ENCODE measurements at regions not wholly inside any gene's neighbourhood (a gene's known extent, or its start where the extent isn't known, plus 50 kb on each side); places are given as distances from the start of the nearest gene placed in this dataset.

DNA sequence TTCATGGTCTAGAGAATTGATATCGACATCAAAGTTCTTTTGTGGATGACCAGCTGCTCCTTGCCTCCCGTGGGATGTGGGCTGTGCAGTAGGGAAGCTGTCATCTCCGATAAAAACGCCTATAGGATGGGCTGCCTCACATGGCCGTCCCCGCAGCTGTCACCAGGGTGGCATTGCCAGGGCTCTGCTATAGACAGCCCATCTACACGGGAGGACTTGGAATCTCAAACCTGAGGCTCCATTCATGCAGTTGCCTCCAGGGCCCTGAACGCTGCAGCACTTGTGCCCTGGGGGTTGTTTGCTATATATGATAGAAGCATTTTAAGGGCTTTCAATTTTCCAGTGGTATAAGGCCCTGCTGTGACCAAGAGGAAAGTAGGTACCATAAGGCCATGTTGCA, 183.1 kb downstream of the MYCN start:
- TF ChIP-seq ZNF70 (CRISPR knock-in tag; IDR thresholded peaks at IDR 0.05), result no peak
- TF ChIP-seq ZFP30 (CRISPR knock-in tag; IDR thresholded peaks at IDR 0.05), result no peak
- no peak for TF ChIP-seq ZNF565 (CRISPR knock-in tag; conservative IDR thresholded peaks at IDR 0.05; ENCODE audit: low read depth)
- TF ChIP-seq RARB (CRISPR knock-in tag; IDR thresholded peaks at IDR 0.05), result no peak
